ENCODE measurements at regions not wholly inside any gene's neighbourhood (a gene's known extent, or its start where the extent isn't known, plus 50 kb on each side); places are given as distances from the start of the nearest gene placed in this dataset.

DNA sequence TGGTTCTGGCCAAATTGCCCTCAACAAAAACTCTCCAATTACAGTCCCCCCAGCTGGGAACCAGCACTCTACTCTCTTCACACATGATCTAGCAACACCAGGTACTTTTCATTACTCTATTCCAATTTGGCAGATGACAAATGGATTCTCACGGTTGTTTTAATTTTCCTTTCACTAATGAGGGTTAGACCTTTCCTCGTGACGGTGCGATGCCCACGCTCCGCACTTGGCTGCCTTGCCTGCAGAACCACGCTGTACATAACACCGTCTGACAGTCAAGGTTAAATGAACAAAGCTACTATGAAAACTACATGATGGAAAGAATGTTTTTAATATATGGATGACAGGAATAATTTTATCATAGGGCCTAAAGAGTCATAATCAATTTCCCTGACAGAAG is 141.5 kb downstream of the FBXO15 start:
- intact Hi-C loops (cut with micrococcal nuclease; ENCODE audit: unreplicated experiment) (no loop called here), in situ Hi-C loops (cut with MboI) (no loop called here)
- ChIA-PET RAD21 (ENCODE audit: unreplicated experiment) (no interaction called here), CTCF (no interaction called here), SMC1A (ENCODE audit: uncharacterized antibody, unreplicated experiment) (interaction anchor here (0.6 kb wide), 1 partner anchor 59 kb away, joined by 4 read pairs; no protein-coding TSS in a partner anchor), POLR2A (no interaction called here)
- WGBS (ENCODE audit: insufficient coverage, insufficient replicate concordance, low lambda C conversion rate, missing lambda C conversion rate), result 0% methylated on average over 8 of the region's 8 CpGs
- H3K79me2 ChIP-seq (ENCODE audit: control insufficient read depth, insufficient read depth, low read length), result no peaks in the 10 kb centered on the region
- no peak overlapping the region for H3K4me2 ChIP-seq (ENCODE audit: control insufficient read depth, insufficient read depth)
- no peaks in the 10 kb centered on the region for H4K20me1 ChIP-seq (ENCODE audit: control insufficient read depth, insufficient read depth)
- FAIRE-seq (no peak), DNase-seq (ENCODE audit: low read depth, low spot score) (no peak), ATAC-seq (no peak)
- no peaks in the 10 kb centered on the region for H3K36me3 ChIP-seq (ENCODE audit: control insufficient read depth in 2 of 2, insufficient read depth in 2 of 2, low read length in 1 of 2)
- no peak overlapping the region for H3K27ac ChIP-seq (ENCODE audit: control insufficient read depth, insufficient read depth)
- no peaks in the 10 kb centered on the region for H3K4me1 ChIP-seq (ENCODE audit: control insufficient read depth, insufficient read depth, low read length)
- no peak overlapping the region for H3K9ac ChIP-seq (ENCODE audit: control insufficient read depth, insufficient read depth, low read length)
- no peaks in the 10 kb centered on the region for H3K9me3 ChIP-seq (replicated peaks; ENCODE audit: control insufficient read depth, insufficient read depth, low read length)
- H2AFZ ChIP-seq (ENCODE audit: control insufficient read depth, low read depth, low read length), result no peak overlapping the region
- no peak overlapping the region for H3K4me3 ChIP-seq
- BruUV-seq (replicated peaks), result no TSS peak
- TF ChIP-seq, protein P1, sequence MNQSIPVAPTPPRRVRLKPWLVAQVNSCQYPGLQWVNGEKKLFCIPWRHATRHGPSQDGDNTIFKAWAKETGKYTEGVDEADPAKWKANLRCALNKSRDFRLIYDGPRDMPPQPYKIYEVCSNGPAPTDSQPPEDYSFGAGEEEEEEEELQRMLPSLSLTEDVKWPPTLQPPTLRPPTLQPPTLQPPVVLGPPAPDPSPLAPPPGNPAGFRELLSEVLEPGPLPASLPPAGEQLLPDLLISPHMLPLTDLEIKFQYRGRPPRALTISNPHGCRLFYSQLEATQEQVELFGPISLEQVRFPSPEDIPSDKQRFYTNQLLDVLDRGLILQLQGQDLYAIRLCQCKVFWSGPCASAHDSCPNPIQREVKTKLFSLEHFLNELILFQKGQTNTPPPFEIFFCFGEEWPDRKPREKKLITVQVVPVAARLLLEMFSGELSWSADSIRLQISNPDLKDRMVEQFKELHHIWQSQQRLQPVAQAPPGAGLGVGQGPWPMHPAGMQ (IDR thresholded peaks at IDR 0.05; ENCODE audit: borderline replicate concordance), result no peak
- H3K27me3 ChIP-seq (replicated peaks in 1 of 2; ENCODE audit: control insufficient read depth in 2 of 2, insufficient read depth in 2 of 2, low read length in 1 of 2), result no peaks in the 10 kb centered on the region

DNA sequence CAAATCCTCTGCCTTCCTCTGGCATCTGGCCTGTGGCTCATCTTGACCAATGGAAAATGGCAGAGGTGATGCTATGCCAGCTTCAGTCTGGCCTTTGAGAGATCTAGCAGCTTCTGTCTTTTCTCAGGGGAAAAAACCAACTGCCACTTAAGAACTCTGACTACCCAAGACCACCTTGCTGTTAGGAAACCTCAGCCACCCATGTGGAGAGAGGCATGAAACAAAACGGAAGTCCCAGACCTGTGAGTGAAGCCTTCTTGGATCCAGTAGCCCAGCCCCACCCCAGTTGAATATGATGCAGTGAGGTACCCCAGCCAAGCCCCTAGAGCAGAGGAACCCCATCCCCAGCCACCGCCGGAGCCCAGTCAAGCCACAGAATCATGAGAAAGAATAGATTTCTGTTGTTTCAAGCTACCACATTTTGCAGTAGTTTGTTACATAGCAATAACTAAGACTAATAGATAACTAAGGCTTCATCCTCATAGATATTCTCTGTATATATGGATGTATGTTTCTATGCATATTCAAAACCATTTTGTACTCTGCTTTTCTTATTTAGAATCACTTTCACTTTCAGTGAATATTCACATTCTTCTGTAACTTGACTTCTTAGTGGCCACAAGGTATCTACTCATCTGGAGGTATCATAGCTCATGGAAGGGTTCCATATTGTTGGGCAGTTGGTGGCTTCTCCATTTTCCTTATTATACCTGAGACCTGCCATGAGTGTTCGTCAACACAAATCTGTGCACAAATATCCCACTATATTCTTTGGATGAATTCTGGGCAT is 142.1 kb downstream of the FBXO15 start:
- intact Hi-C loops (cut with micrococcal nuclease; ENCODE audit: unreplicated experiment), result no loop called here
- Histone ChIP-seq H3K4me2 (ENCODE audit: control insufficient read depth, insufficient read depth) (no peak overlapping the region), H3K27ac (ENCODE audit: control insufficient read depth, insufficient read depth) (no peak overlapping the region), H2AFZ (ENCODE audit: control insufficient read depth, low read depth, low read length) (no peak overlapping the region), H3K27me3 (replicated peaks in 1 of 2; ENCODE audit: control insufficient read depth in 2 of 2, insufficient read depth in 2 of 2, low read length in 1 of 2) (no peaks in the 10 kb centered on the region), H4K20me1 (ENCODE audit: control insufficient read depth, insufficient read depth) (no peaks in the 10 kb centered on the region), H3K36me3 (ENCODE audit: control insufficient read depth in 2 of 2, insufficient read depth in 2 of 2, low read length in 1 of 2) (no peaks in the 10 kb centered on the region), H3K9me3 (replicated peaks; ENCODE audit: control insufficient read depth, insufficient read depth, low read length) (no peaks in the 10 kb centered on the region), H3K4me3 (no peak overlapping the region), H3K9ac (ENCODE audit: control insufficient read depth, insufficient read depth, low read length) (no peak overlapping the region), H3K4me1 (ENCODE audit: control insufficient read depth, insufficient read depth, low read length) (no peaks in the 10 kb centered on the region), H3K79me2 (ENCODE audit: control insufficient read depth, insufficient read depth, low read length) (no peaks in the 10 kb centered on the region)
- no TSS peak for BruUV-seq (replicated peaks)
- CTCF ChIA-PET, result no interaction called here
- WGBS (ENCODE audit: insufficient coverage, insufficient replicate concordance, low lambda C conversion rate, missing lambda C conversion rate), result 45% methylated on average over 4 of the region's 4 CpGs
- POLR2A ChIA-PET, result no interaction called here
- TF ChIP-seq SMAD1 (IDR thresholded peaks at IDR 0.05; ENCODE audit: low read depth, partially characterized antibody) (no peak), TAF1 (IDR thresholded peaks at IDR 0.05; ENCODE audit: borderline replicate concordance, low read depth, low read length) (no peak), NR2C2 (IDR thresholded peaks at IDR 0.05; ENCODE audit: borderline replicate concordance, control insufficient read depth, insufficient read length, low read depth) (no peak), RFX5 (IDR thresholded peaks at IDR 0.05; ENCODE audit: low read depth, low read length) (no peak), ZSCAN29 (IDR thresholded peaks at IDR 0.05) (no peak), NR2F1 (conservative IDR thresholded peaks at IDR 0.05) (no peak), CHD2 (IDR thresholded peaks at IDR 0.05; ENCODE audit: borderline replicate concordance, low read depth, low read length) (no peak)
- TF ChIP-seq, protein P2, sequence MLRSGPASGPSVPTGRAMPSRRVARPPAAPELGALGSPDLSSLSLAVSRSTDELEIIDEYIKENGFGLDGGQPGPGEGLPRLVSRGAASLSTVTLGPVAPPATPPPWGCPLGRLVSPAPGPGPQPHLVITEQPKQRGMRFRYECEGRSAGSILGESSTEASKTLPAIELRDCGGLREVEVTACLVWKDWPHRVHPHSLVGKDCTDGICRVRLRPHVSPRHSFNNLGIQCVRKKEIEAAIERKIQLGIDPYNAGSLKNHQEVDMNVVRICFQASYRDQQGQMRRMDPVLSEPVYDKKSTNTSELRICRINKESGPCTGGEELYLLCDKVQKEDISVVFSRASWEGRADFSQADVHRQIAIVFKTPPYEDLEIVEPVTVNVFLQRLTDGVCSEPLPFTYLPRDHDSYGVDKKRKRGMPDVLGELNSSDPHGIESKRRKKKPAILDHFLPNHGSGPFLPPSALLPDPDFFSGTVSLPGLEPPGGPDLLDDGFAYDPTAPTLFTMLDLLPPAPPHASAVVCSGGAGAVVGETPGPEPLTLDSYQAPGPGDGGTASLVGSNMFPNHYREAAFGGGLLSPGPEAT (IDR thresholded peaks at IDR 0.05; ENCODE audit: low read depth), result no peak
- RAD21 ChIA-PET (ENCODE audit: unreplicated experiment), result no interaction called here
- in situ Hi-C loops (cut with MboI), result no loop called here
- SMC1A ChIA-PET (ENCODE audit: uncharacterized antibody, unreplicated experiment), result no interaction called here
- no peak for DNase-seq (ENCODE audit: low read depth, low spot score)
- FAIRE-seq, result no peak
- ATAC-seq, result no peak
